Fibroblast of lung (primary cell): ENCODE measurements at regions not wholly inside any gene's neighbourhood (a gene's known extent, or its start where the extent isn't known, plus 50 kb on each side); places are given as distances from the start of the nearest gene placed in this dataset.

ENCODE experiments used
- DNase-seq, 2 donors: peaks; one replicate each; pipeline versions ENCODE4 v3.0.0 to v3.0.0-alpha.2; 2010; ENCODE audit warnings: low read depth in 2 of 2
- H2AFZ ChIP-seq: 2 replicates; pipeline ENCODE4 v1.5.1; 2012; ENCODE audit warnings: low read length, control low read depth, inconsistent platforms
- H3K27ac ChIP-seq: 2 replicates; pipeline ENCODE4 v1.5.1; 2011; ENCODE audit warnings: low read length, control low read depth; ENCODE audit not compliant: insufficient read depth
- H3K27me3 ChIP-seq: 2 replicates; pipeline ENCODE4 v1.5.1; 2011; ENCODE audit warnings: mild to moderate bottlenecking, low read length; ENCODE audit not compliant: control insufficient read depth, insufficient read depth
- H3K36me3 ChIP-seq: 2 replicates; pipeline ENCODE4 v1.5.1; 2011; ENCODE audit warnings: low read length; ENCODE audit not compliant: control insufficient read depth, insufficient read depth
- H3K4me1 ChIP-seq: 2 replicates; pipeline ENCODE4 v1.5.1; 2011; ENCODE audit warnings: low read length; ENCODE audit not compliant: control insufficient read depth, insufficient read depth; ENCODE audit errors: extremely low read depth
- H3K4me2 ChIP-seq: 2 replicates; pipeline ENCODE4 v1.5.1; 2011; ENCODE audit warnings: low read length, control low read depth; ENCODE audit not compliant: insufficient read depth; ENCODE audit errors: extremely low read depth
- H3K4me3 ChIP-seq, 4 experiments: fragments of 200-600 bp in 1 of 4; sonication (generic) in 1 of 4; replicated peaks in 1 of 4; 2 replicates each; pipeline ENCODE4 v1.5.1; 2011 to 2016; ENCODE audit warnings: low read length in 4 of 4, low read depth in 3 of 4, mild to moderate bottlenecking in 3 of 4, control low read depth in 2 of 4, inconsistent platforms in 1 of 4, mixed read lengths in 1 of 4; ENCODE audit not compliant: insufficient read depth in 1 of 4; ENCODE audit errors: control extremely low read depth in 1 of 4
- H3K79me2 ChIP-seq: 2 replicates; pipeline ENCODE4 v1.5.1; 2012; ENCODE audit warnings: mild to moderate bottlenecking, low read length, inconsistent platforms; ENCODE audit not compliant: control insufficient read depth, insufficient read depth
- H3K9ac ChIP-seq: 2 replicates; pipeline ENCODE4 v1.5.1; 2011; ENCODE audit warnings: mild to moderate bottlenecking, low read length, control low read depth; ENCODE audit not compliant: insufficient read depth
- H3K9me3 ChIP-seq: 2 replicates; pipeline ENCODE4 v1.5.1; 2012; ENCODE audit warnings: low read depth, low read length; ENCODE audit not compliant: control insufficient read depth, insufficient read depth
- H4K20me1 ChIP-seq: 2 replicates; pipeline ENCODE4 v1.5.1; 2011; ENCODE audit warnings: low read length; ENCODE audit not compliant: control insufficient read depth, insufficient read depth; ENCODE audit errors: extremely low read depth
- EZH2 ChIP-seq: IDR thresholded peaks from 2 replicates; pipeline ENCODE4 v1.5.1; 2012; ENCODE audit warnings: low read length, control low read depth, mild to moderate bottlenecking; ENCODE audit errors: missing control alignments
- TF ChIP-seq, protein P1 (sequence below), 2 donors: IDR thresholded peaks in 1 of 2; conservative IDR thresholded peaks in 1 of 2; 1 replicate in 1 of 2; 2 replicates in 1 of 2; pipeline ENCODE4 v1.5.1; 2011 to 2012; ENCODE audit warnings: low read length in 2 of 2, control low read depth in 1 of 2, inconsistent platforms in 1 of 2, low read depth in 1 of 2, mild to moderate bottlenecking in 1 of 2

GRCh38 chr2:3911882-3912455 is 208.6 kb downstream of the DCDC2C start:
- Histone ChIP-seq H3K4me3 (no peak overlapping the region), H3K4me2 (no peak overlapping the region), H3K9ac (no peak overlapping the region), H3K79me2 (no peaks in the 10 kb centered on the region), H3K4me1 (no peaks in the 10 kb centered on the region), H3K27me3 (no peaks in the 10 kb centered on the region), H2AFZ (no peak overlapping the region), H3K36me3 (no peaks in the 10 kb centered on the region), H3K27ac (no peak overlapping the region), H3K9me3 (no peaks in the 10 kb centered on the region), H4K20me1 (no peaks in the 10 kb centered on the region)
- no peak for TF ChIP-seq EZH2
- TF ChIP-seq, protein P1, sequence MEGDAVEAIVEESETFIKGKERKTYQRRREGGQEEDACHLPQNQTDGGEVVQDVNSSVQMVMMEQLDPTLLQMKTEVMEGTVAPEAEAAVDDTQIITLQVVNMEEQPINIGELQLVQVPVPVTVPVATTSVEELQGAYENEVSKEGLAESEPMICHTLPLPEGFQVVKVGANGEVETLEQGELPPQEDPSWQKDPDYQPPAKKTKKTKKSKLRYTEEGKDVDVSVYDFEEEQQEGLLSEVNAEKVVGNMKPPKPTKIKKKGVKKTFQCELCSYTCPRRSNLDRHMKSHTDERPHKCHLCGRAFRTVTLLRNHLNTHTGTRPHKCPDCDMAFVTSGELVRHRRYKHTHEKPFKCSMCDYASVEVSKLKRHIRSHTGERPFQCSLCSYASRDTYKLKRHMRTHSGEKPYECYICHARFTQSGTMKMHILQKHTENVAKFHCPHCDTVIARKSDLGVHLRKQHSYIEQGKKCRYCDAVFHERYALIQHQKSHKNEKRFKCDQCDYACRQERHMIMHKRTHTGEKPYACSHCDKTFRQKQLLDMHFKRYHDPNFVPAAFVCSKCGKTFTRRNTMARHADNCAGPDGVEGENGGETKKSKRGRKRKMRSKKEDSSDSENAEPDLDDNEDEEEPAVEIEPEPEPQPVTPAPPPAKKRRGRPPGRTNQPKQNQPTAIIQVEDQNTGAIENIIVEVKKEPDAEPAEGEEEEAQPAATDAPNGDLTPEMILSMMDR (conservative IDR thresholded peaks at IDR 0.05 in 1 of 2, IDR thresholded peaks at IDR 0.05 in 1 of 2; ENCODE audit: low read depth in 1 of 2, low read length in 2 of 2) = no peak
- DNase-seq = no peak

DNA sequence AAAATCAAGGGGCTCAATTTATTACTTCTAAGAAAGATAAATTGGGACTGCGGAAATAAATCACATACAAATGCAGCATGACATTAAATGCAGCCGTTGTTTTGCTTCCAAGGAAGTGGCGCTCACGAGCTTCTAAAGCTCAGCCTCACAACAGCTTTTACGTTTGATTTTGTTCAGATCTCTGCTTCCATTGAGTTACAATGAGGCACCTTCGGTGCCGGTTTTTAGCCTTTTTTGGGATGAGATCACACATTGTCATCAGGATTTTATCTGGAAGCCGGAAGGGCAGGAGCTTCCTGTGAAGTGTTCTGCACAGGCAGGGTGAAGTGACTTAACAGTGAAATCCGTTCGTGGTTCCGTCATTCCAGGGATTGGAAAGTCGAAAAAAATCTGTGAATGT is 209.8 kb downstream of the DCDC2C start:
- no peaks in the 10 kb centered on the region for H3K4me1 ChIP-seq
- H3K4me2 ChIP-seq = no peak overlapping the region
- no peak for DNase-seq
- H3K27me3 ChIP-seq = no peaks in the 10 kb centered on the region
- no peaks in the 10 kb centered on the region for H3K36me3 ChIP-seq
- no peaks in the 10 kb centered on the region for H3K9me3 ChIP-seq
- H2AFZ ChIP-seq = no peak overlapping the region
- no peak overlapping the region for H3K9ac ChIP-seq
- H3K79me2 ChIP-seq = no peaks in the 10 kb centered on the region
- H3K27ac ChIP-seq = no peak overlapping the region
- no peak overlapping the region for H3K4me3 ChIP-seq
- TF ChIP-seq, protein P1 (conservative IDR thresholded peaks at IDR 0.05 in 1 of 2, IDR thresholded peaks at IDR 0.05 in 1 of 2; ENCODE audit: low read depth in 1 of 2, low read length in 2 of 2) = no peak
- no peak for TF ChIP-seq EZH2
- H4K20me1 ChIP-seq = no peaks in the 10 kb centered on the region

DNA sequence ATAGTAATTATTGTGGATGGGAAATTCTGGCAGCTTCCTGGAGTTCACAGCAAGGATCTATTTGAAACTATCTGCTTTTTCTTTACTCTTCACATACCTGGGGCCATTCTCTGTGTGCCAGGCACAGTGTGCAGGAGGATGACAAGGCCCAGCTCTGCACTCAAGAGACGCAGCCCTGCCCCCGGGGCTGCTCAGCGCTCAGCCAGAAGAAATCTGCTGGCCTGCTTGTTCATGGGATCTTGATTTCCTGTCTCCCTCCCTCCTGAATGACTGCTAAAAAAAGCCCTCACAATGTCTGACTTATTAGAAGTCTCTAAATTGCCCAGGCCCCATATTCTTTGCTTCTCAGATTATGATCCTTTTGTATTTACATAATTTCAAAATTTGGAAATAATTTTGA is 210.9 kb downstream of the DCDC2C start:
- no peak for DNase-seq
- H2AFZ ChIP-seq = no peak overlapping the region
- no peaks in the 10 kb centered on the region for H4K20me1 ChIP-seq
- H3K36me3 ChIP-seq = no peaks in the 10 kb centered on the region
- no peaks in the 10 kb centered on the region for H3K27me3 ChIP-seq
- H3K9me3 ChIP-seq = no peaks in the 10 kb centered on the region
- TF ChIP-seq, protein P1 (conservative IDR thresholded peaks at IDR 0.05 in 1 of 2, IDR thresholded peaks at IDR 0.05 in 1 of 2; ENCODE audit: low read depth in 1 of 2, low read length in 2 of 2) = no peak
- TF ChIP-seq EZH2 = no peak
- H3K79me2 ChIP-seq = no peaks in the 10 kb centered on the region
- H3K27ac ChIP-seq = no peak overlapping the region
- no peak overlapping the region for H3K4me2 ChIP-seq
- no peak overlapping the region for H3K9ac ChIP-seq
- no peaks in the 10 kb centered on the region for H3K4me1 ChIP-seq
- no peak overlapping the region for H3K4me3 ChIP-seq
